HFF-Myc (cell line): ENCODE measurements at regions not wholly inside any gene's neighbourhood (a gene's known extent, or its start where the extent isn't known, plus 50 kb on each side); places are given as distances from the start of the nearest gene placed in this dataset.

Source experiments
- DNase-seq: peaks from one replicate; pipeline ENCODE4 v3.0.0-alpha.2; 2011; ENCODE audit warnings: low read depth; ENCODE audit errors: extremely low read depth
- H3K4me3 ChIP-seq: replicated peaks from 2 replicates; pipeline ENCODE4 v1.5.1; 2011; ENCODE audit warnings: low read depth, mild to moderate bottlenecking, control low read depth, low read length
- TF ChIP-seq, protein P1 (sequence below): IDR thresholded peaks from 2 replicates; pipeline ENCODE4 v1.5.1; 2012; ENCODE audit warnings: mild to moderate bottlenecking, low read depth, low read length, control low read depth; ENCODE audit errors: missing control alignments

DNA sequence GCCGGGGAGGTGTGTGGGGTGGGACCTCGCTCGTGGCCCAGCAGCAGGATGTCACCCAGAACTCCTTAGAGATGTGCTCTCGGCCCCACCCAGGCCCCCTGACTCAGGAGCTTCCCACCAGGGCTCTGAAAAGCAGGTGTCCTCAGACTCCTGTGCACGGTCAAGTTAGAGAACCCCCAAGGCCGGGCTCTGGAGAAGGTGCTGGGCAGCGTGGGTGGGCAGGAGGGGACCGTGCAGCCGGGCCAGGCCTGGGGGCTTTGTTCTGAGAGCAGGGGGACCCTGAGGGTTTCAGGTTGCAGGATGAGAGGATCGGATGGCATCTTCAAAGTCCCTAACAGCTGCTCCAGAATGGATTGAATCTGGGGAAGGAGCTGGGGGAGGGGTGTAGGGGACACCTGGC lies 164.4 kb upstream of the CIBAR2 start:
- TF ChIP-seq, protein P1, sequence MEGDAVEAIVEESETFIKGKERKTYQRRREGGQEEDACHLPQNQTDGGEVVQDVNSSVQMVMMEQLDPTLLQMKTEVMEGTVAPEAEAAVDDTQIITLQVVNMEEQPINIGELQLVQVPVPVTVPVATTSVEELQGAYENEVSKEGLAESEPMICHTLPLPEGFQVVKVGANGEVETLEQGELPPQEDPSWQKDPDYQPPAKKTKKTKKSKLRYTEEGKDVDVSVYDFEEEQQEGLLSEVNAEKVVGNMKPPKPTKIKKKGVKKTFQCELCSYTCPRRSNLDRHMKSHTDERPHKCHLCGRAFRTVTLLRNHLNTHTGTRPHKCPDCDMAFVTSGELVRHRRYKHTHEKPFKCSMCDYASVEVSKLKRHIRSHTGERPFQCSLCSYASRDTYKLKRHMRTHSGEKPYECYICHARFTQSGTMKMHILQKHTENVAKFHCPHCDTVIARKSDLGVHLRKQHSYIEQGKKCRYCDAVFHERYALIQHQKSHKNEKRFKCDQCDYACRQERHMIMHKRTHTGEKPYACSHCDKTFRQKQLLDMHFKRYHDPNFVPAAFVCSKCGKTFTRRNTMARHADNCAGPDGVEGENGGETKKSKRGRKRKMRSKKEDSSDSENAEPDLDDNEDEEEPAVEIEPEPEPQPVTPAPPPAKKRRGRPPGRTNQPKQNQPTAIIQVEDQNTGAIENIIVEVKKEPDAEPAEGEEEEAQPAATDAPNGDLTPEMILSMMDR = no peak
- no peak overlapping the region for H3K4me3 ChIP-seq
- DNase-seq = no peak

DNA sequence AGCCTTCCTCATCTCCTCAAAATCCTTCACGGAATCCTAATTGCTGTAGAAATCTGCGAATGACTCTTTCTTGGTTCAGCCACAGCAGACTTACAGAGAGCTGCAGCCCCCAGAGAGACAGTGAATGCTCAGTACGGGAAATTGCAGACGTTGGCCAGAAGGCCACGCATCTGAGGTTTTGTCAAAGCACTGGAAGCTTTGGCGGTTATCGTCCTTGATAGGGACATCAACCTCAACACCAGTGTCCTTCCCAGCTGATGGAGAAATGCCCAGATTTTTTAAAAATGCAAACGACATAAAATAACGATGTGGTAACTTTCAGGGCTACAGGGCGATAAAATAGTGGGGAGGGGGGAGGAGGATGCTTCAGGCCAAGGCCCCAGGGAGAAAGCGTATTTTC lies 166.6 kb upstream of the CIBAR2 start:
- no peak overlapping the region for H3K4me3 ChIP-seq
- no peak for DNase-seq
- TF ChIP-seq, protein P1 = no peak

DNA sequence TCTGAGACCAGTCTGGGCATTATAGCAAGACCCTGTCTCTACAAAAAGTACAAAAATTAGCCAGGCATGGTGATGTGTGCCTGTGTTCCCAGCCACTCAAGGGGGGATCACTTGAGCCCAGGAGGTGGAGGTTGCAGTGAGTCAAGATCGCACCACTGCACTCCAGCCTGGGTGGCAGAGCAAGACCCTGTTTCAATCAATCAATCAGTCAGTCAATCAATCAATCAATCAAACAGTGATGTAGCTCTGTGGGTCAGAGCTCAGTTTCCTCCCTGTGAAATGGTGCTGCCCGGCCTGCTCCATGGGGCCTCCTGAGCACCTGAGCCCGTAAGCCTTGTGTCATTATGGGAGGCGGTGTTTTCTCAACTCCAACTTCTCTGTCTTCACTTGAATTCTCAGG lies 167.1 kb upstream of the CIBAR2 start:
- DNase-seq = no peak
- no peak overlapping the region for H3K4me3 ChIP-seq
- TF ChIP-seq, protein P1 = no peak

DNA sequence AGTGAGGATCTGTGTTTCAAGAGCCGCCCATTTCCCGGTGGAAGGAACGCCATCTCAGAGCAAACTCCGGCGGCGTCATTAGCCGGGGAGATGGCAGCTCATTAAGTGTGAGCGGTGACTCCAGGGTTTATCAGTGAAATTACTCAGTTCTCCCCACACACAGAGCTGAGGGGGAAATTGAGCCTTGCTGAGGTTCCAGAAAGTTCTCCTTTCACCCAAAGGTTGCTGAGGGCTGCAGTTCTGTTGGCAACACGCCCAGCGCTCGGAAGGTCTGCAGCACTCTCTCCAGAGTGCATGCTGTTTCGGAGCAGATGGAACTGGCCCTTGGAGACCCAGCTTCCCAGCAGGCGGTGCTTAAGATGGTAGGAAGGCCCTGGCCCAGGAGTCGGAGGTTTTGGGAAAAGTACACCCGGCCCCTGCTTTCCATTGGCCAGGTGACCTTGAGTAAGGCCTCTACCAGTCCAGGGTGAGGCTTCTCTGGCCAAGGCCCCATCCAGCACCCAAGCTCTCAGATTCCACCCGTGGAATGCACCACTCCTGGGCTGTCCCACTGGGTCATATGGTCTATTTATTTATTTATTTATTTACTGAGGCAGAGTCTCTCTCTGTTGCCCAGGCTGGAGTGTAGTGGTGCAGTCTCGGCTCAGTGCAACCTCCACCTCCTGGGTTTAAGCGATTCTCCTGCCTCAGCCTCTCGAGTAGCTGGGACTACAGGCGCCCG lies 167.7 kb upstream of the CIBAR2 start:
- no peak overlapping the region for H3K4me3 ChIP-seq
- TF ChIP-seq, protein P1 = no peak
- DNase-seq = no peak

DNA sequence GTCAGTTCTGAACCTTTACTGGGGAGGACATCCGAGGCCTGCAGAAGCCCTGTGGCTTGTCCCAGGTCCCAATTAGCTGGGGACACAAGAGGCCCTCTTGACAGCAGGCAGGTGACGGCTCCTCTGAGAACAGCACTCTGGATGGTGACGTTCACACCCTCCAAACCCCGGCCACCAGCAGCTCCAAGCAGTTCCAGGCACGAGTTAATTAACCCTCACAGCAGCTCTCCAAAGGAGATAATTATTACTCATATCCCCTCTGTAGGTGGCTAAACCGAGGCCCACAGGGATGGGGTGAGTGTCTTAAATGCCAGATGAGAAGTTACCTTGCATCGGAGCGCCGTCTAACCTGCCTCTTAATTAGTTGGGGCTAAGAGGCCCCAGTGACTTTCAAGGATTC lies 168.9 kb upstream of the CIBAR2 start:
- no peak overlapping the region for H3K4me3 ChIP-seq
- TF ChIP-seq, protein P1 = no peak
- DNase-seq = no peak

DNA sequence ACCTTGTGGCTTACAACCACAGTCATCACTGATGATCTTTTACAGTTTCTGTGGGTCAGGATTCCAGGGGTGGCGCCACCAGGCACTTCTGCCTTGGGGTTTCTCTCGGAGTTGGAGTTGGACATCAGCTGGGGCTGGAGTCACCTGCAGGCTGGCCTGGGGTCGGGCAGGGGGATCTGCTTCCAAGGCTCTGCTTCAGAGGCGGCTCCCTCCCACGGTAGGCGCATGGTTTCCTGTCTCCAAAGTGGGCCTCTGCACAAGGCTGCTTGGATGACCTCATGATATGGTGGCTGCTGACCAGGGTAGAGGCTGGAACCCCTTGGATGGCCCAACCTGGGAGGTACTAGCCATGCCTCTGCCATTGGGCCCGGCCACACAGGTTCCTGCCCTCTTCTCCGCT lies 170.6 kb upstream of the CIBAR2 start:
- TF ChIP-seq, protein P1 = no peak
- no peak for DNase-seq
- H3K4me3 ChIP-seq = no peak overlapping the region
